Left renal pelvis (tissue), 4 donors: ENCODE measurements at regions not wholly inside any gene's neighbourhood (a gene's known extent, or its start where the extent isn't known, plus 50 kb on each side); places are given as distances from the start of the nearest gene placed in this dataset.

Experiments used
- DNase-seq, 4 donors: peaks; one replicate each; pipeline ENCODE4 v3.0.0-alpha.2; 2013; ENCODE audit warnings: low read depth in 4 of 4, low spot score in 3 of 4

DNA sequence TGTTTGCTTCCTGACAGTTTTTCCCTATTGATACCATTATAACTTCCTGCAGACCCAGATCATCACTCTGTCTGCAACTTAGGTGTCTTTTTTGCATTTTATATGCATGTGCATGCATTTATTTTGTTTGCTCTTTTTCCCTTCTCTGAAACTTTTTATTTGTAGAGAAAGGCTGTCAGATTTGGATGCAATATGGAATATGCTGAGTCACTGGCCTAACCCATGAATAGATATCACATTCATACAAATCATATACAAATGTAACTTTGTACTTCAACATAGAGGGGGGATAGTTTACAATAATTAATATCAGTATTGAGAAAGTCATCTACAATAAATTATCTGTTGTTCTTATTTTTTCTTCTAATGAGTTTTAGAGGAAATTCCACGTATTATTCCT lies 1465.0 kb downstream of the EFNB2 start:
- DNase-seq: no peak

DNA sequence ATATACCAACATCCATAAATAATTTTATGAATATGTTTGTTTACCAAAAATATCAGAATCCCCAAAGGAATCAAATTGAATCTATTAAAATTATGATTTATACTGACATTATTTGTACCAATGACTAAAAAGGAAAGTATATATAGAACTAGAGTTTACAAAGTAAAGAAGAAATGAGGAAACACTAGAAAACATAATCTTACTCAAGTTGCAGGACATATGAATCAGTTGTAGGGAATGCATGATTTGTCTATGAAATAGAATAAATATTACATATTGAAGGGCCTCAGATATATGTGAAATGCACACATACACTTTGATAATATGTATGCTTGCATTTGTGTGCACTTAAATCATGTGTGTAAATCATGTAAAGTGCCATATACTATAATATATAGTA lies 1466.4 kb downstream of the EFNB2 start:
- DNase-seq: no peak

DNA sequence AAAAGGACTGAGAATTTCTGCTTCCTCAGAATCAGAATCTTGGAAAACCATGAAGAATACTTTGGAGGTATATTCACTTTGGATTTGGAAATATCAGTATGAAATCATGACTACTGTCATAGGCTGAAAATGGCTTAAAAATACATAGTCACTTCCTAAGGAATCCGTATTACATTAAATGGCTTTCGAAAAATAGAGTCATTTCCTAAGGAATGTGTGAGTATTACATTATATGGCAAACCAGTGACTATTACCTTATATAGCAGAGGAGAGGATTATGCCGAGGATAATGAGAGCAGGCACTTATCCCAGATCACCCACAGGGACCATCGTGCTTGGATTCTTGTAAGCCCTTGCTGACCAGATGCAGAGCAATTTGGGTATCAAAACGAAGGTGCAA lies 1471.8 kb downstream of the EFNB2 start:
- DNase-seq: no peak

DNA sequence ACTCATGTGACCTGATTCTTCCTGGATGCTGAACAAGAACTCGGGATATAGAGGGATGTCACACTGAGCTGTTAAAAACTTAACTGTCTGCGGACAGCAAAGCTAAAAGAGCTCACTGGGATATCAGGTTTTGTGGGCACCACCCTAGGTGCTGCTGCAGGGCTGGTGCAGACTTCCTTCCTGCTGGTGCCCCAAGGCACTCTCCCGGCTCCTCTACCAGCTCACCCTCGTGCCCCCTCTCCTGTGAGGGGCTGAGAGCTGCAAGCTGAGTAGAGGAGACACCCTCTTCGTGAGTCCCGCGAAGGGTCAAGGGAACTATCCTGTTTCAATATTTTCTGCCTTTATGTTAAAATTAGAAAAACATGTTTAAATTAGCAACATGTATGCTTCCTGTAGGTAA lies 1475.7 kb downstream of the EFNB2 start:
- DNase-seq: no peak

DNA sequence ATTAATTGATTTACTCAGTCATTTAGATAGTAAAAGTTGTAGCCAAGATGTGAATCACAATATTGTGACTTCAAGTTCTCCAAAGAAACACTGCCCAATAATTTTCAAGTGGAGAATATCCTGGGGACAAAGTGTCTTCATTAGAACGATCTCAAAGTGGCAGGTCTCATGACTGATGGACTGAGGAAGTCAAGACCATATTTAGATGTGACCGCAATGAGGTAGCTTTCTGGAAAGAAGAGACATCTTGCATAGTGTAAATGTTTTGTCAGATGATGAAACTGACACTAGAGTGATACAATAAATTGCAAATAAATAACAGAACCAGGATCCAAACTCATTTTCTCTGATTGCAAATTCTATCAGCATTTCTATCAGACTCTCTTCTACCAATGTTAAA lies 1476.9 kb downstream of the EFNB2 start:
- no peak for DNase-seq

DNA sequence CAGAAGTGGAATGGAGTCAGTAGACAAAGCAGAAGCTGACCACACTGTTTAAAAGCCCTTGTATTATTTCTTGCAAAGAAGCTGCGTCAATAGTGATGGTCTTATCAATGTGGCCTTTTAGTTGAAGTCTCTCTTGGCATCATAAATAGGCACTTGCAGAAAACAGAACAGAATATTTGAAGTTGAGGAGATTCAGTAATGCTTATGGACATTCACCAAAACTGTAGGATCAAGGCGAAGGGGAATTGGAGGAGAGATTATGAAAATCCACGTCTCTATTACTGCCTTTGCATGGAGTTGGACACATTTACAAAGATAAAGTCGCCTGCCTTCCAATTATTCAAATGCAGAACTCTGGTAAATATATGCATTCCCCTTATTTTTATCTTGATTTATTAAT lies 1482.8 kb downstream of the EFNB2 start:
- DNase-seq: no peak

DNA sequence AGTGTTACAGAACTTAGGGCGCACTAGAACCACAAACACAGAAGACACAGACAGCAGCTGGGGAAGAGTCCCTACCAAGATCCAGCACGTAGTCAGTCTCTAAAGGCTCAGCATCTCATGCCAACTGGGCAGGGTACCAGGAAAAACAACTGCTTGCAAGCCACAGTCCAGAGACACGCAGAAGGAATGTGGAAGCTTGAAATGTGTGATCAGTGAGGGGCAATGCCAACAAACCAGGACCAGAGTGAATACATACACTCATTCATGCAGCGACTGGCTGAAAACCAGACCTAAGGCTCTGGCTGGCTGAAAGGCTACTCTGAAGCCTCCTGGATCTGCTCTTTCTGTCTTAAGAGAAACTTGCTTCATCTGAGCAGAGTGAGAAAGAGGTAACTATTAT lies 1484.8 kb downstream of the EFNB2 start:
- DNase-seq: no peak

DNA sequence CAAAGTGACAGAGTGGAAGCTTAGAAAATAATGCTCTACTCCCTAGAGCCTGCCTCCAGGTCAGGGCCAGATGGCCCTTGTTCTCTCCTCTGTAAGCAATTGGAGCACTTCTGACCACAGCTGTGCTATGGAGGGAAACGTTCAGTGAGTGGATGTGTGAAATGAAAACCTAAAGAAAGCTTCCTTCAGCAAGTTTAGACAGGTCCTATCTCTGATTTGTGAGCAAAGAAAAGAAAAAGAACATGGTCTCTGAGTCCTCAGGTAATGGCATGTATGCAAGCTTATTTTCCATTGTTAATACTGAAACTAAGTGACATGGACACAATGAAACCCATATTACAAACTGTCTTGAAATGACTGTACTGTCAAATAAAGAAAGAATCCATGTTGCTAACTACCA lies 1486.8 kb downstream of the EFNB2 start:
- DNase-seq: no peak

DNA sequence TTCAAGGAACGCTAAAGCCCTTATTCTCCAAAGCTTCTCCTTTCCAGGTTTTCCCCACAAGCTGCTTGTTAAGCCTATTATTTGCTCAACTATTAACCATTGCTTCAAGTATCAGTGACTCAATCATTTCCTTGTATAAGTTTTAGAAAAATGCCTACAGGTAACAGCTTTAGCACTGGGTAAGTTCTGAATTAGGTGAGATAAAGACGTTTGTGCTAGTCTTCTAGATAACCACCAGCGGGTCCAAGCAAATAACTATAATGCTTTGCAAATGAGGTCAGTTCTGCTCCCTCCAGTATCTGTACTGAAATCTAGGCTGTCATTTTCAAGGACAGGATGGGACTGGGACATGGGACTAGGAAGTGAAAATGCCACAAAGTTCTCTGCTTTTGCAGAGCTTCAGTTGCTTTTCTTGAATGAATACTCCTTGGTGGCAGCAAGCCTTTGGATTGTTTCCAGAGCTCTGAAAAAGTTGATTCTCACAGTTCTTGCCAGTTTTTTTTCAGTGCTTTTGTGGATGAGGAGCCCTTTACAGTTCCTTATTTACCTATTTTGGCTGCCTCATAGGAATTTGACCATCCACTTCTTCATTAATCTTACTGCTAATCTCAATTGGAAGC lies 1487.7 kb downstream of the EFNB2 start:
- DNase-seq: no peak

DNA sequence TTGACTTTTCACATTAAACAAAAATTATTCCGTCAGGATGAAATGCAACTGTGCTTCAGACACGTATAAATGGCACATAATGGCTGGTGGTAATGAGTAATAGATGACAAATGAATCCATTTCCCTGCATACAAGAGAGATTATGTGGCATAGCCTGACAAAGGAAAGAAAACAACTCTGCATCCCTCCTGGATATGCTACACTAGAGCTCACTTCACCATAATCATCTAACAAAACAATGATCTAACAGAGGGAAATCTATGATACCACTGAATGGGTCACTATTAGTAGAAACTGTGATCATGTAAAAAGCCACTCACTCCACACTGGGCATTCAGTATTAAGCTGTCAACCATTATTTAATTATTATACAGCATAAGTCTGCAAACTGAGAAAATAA lies 1498.4 kb downstream of the EFNB2 start:
- DNase-seq: no peak

DNA sequence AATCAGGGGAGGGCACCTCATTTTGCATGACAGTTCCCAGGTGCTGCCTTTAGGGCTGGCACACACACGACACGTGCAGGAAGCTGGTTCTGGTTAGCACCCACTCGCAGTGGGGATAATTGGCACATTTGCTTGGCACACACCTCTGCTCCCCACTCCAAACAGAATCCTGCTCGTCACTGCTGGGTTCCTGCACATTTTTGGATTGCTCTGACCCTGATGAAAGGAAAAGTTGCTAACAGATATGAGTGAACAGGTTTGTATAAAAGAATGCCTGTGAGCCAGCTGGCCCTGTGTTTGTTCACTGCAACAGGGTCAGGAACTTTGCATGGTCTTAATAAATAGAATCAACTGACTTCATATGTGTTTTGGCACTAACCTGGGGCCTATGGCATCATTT lies 1500.4 kb downstream of the EFNB2 start:
- no peak for DNase-seq

DNA sequence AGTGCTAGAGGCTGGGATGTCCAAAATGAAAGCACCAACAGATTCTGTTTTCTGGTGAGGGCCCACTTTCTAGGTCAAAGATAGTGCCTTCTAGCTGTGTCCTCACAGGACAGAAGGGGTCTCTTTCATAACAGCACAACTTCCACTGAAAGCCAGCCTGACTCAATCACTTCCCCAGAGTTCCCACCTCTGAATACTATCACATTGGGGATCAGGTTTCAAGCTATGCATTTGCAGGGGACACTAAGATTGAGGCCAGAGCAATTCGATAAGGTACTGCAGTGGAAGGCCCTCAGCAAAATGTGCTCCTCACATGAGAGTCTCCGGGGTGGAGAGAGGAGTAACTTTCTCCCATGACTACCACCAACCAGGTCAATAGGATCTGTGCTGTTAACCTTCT lies 1501.5 kb downstream of the EFNB2 start:
- DNase-seq: no peak

DNA sequence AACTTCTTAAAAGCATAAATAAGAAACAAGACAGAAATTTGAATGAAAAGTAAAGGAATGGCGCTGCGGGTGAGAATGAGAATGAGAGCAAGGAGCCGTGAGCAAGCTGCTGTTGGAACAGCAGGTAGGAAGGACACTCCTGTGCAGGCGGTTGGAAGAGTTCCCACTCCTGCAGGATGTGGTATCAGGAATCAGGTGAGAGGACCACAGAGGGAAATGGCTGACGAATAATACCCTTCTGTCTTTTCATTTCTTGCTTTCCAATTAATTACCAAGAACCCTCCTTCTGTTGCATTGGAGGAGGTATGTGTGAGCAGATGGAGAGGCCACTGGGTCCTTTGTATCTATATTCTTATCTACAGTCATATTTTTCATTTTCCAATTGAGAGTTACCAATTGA lies 1504.2 kb downstream of the EFNB2 start:
- DNase-seq: no peak

DNA sequence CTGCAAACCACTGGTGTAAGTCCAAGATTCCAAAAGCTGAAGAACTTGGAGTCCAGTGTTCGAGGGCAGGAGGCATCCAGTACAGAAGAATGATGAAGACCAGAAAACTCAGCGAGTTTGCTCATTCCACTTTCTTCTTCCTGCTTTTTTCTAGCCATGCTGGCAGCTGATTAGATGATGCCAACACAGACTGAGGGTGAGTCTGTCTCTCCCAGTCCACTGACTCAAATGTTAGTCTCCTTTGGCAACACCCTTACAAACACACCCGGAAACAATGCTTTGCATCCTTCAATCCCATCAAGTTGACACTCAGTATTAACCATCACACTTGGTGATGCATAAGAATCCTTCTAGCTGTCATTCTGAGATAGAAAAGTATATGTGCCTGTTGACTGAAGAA lies 1504.6 kb downstream of the EFNB2 start:
- DNase-seq: no peak

DNA sequence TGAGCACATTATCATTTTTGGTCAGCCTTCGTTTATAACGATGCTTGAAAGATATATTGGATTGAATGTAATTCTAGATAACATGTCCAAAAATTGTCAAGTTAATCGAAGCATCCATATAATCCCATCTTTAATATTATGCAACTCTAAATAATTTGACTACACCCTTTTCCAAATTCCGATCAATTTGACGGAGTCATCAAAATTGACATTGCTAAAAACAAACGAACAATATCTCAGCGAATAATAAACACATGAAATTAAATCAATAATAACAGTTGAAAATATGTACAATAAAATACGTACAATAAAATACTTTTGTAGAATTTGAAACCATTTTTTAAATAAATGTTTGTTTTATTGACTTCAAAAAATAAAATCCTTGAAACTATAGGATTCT lies 1516.4 kb downstream of the EFNB2 start:
- no peak for DNase-seq

DNA sequence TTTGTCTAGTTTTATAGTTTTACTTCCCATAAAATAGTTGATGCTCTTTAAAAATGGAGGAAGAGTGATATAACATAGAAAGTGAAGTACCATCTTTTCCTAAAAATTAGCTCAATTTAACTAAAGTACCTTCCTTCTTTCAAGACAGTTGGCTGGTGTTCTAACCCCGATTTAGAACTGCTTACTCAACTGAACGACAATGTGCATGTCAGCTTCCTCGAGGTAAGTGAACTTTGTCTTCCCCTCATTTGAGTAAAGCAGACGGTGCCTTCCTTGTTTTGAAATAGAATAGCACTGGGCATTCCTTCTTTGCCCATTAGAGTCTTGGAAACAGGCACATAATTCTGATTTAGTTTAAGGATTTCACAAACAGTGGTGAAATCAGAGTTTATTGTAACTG lies 1519.2 kb downstream of the EFNB2 start:
- no peak for DNase-seq

DNA sequence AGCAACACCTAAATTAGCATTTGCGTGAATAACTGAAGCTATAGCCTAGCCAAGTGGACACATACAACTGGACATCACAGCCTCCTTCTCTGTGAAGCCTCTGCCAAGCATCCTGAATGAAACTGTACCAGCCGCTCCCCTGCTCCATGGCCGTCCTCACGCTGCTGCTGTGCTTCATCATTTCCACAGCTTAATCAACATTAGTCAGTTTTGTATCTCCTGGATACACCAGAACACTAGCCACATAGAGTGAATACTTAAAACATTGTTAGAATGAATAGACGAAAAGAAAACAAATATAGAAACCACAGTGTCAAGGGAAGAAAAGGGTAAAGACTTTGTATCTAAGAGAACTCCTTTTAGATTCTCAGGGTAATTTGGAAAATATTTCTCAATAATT lies 1526.9 kb downstream of the EFNB2 start:
- no peak for DNase-seq

DNA sequence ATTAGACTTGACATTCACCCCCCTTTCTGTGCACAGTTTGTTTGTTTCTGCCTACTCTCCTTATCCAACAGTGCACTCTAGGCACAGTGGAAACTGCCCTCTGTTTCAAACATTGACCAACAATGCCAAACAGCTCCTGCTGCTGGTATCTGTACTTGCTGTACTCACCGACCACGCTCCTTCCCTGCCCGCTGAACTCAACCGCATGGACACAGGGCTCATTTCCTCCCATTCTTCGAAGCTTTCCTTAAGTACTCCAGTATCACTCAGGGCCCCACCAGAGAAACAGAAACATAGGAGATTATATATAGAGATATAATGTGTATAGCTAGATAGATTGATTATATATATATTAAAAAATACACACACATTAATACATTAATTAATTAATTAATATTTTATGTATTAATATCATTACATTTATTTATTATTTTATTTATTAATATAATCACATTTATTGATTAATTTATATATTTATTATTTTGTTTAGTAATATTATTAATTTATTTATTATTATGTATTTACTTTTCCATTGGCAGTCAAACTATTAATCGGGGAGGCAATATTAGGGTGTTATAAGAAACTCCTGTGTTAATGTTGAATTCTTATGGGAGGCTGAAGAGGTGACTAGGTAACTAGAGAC lies 1528.2 kb downstream of the EFNB2 start:
- DNase-seq: no peak

DNA sequence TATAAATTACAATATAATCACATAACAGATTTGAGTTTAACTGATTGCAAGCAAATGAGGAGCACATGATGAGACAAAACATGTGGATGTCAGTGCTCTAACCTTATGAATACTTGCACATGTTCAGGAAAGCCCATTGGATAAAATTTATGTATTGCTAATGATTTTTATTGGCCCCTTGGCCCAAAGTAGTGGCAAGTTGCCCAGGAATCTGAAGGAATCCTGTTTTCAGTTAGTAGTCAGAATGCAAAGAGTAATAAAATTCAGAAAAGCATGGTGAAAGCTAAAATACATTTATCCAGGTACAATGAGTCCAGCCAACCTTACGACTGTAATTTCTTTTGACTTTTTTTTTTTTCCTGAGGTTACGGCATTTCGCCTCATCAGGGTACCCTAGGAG lies 1539.4 kb downstream of the EFNB2 start:
- no peak for DNase-seq

DNA sequence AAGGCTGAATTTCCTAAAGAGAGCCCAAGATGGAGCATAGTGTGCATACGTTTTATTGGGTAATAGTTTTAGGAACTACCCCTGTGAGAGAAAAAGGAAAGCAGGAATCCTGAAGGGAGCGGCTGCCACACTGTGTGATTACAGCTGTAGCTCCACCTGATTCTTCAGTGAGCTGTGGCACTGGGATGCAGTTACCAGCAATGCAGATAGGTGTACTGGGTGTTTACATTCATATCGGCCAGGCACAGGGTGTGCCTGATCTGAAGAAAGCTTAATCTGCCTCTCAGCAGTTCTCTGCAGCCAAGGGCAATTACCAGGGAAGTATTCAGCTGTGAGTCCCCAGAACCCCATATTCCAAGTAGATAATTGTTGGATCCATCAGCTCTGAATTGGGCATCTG lies 1541.8 kb downstream of the EFNB2 start:
- DNase-seq: no peak

DNA sequence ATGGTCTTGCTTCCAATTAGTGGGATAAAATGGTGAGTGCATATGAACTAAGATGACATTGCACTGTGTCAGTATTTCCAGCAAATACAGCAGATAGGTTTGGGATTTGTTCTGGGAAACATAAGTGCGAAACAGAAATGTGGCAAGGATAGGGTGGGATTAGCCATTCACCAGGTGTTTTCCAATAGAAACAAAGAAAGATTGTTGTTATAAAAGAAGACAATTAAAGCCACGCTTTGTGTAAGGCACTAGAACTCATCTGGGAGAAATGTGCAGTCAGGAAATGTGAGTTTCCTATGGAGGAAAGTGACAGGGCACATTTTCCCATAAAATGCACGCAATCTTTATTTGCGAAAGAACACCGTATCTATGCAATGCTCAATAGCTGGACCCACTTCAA lies 1547.8 kb downstream of the EFNB2 start:
- DNase-seq: no peak

DNA sequence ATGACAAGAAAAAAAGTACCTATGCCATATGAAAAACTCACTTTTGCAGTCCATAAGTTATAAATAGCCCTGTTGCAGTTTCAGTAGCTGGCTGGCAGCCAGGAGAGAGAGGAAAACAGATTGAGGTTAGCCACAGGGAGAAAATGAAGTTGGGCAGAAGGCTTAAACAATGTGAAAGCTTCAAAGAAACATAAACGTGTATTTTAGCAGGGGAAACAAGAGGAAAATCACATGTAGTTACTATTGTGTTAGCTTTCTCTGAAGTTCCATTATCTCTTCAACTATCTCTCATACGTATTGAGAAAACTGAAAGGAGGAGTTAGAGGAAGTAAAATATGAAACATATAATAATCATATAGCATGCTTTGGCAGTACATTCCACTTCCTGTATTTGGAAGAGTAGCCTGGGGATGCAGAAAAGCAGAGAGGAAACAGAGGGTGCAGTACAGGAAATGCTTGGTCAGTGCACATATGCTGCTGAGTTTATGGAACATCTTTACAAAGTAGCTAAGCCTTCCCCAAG lies 1551.1 kb downstream of the EFNB2 start:
- peak; percentile 19 to 22 (median 20) for DNase-seq

DNA sequence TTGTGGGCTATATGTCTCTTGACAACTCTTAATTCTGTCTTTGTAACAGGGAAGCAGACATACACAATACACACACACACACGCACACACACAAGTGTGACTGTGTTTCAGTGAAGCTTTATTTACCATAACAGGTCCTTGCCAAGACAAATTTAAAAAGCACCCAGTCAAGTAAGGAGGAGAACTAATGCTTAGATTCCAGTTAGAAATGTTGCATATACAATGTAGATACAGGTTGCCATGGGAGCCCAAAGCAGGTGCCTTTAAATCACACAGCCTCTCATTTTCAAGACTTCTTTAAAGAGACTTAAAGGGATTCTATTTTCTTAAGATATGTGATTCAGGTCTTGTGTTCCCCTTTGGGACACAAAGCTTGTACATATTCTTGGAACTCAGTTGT lies 1551.9 kb downstream of the EFNB2 start:
- DNase-seq: no peak
